Activated CD8-positive, alpha-beta memory T cell treated with anti-CD3 and anti-CD28 coated beads, Interleukin-2, amount 50 U/mL, for 48 hours (primary cell): ENCODE measurements at regions not wholly inside any gene's neighbourhood (a gene's known extent, or its start where the extent isn't known, plus 50 kb on each side); places are given as distances from the start of the nearest gene placed in this dataset.
"Not testable (repeated sequence)": the region's sequence is repeated elsewhere in the genome, so short reads cannot be mapped to it uniquely, and the experiment has no call there.

Experiments used
- DNase-seq: peaks from one replicate; pipeline ENCODE4 v3.0.0-alpha.2; 2020

GRCh38 chr14:37851054-37851453, 255.6 kb downstream of the TTC6 start:
- DNase-seq, result no peak

- no peak for DNase-seq
Observed at GRCh38 chr14:37855871-37856270, 260.4 kb downstream of the TTC6 start.

GRCh38 chr14:37857774-37858266, 262.4 kb downstream of the TTC6 start:
- DNase-seq, result no peak

GRCh38 chr14:37858733-37859132, 263.3 kb downstream of the TTC6 start:
- DNase-seq, result no peak

GRCh38 chr14:37859177-37859576, 263.7 kb downstream of the TTC6 start:
- DNase-seq, result no peak

GRCh38 chr14:37862263-37862662, 266.8 kb downstream of the TTC6 start:
- no peak for DNase-seq

GRCh38 chr14:37864128-37864527, 268.7 kb downstream of the TTC6 start:
- DNase-seq, result no peak

- DNase-seq, result no peak
Observed at GRCh38 chr14:37864861-37865718, 269.7 kb downstream of the TTC6 start.

GRCh38 chr14:37865719-37866549, 270.5 kb downstream of the TTC6 start:
- DNase-seq, result no peak

- DNase-seq, result no peak
Observed at GRCh38 chr14:37869633-37870032, 274.2 kb downstream of the TTC6 start.

GRCh38 chr14:37870170-37870569, 274.7 kb downstream of the TTC6 start:
- no peak for DNase-seq

- no peak for DNase-seq
Observed at GRCh38 chr14:37870632-37871346, 275.4 kb downstream of the TTC6 start.

GRCh38 chr14:37874065-37874428, 278.6 kb downstream of the TTC6 start:
- DNase-seq, result not testable (repeated sequence)

GRCh38 chr14:37874429-37875109, 279.1 kb downstream of the TTC6 start:
- peak; percentile 96 for DNase-seq

GRCh38 chr14:37888234-37888633, 292.8 kb downstream of the TTC6 start:
- no peak for DNase-seq

GRCh38 chr14:37889087-37889486, 293.7 kb downstream of the TTC6 start:
- DNase-seq, result no peak

GRCh38 chr14:37890095-37890494, 294.7 kb downstream of the TTC6 start:
- no peak for DNase-seq

GRCh38 chr14:37891500-37891899, 296.1 kb downstream of the TTC6 start:
- not testable (repeated sequence) for DNase-seq

- DNase-seq, result no peak
Observed at GRCh38 chr14:37894463-37894862, 299.0 kb downstream of the TTC6 start.

- no peak for DNase-seq
Observed at GRCh38 chr14:37899365-37899764, 303.9 kb downstream of the TTC6 start.

GRCh38 chr14:37900561-37900960, 305.1 kb downstream of the TTC6 start:
- DNase-seq, result no peak

- no peak for DNase-seq
Observed at GRCh38 chr14:37901978-37902377, 305.7 kb upstream of the SSTR1 start.
